ENCODE measurements at regions not wholly inside any gene's neighbourhood (a gene's known extent, or its start where the extent isn't known, plus 50 kb on each side); places are given as distances from the start of the nearest gene placed in this dataset.
"Not testable (repeated sequence)": the region's sequence is repeated elsewhere in the genome, so short reads cannot be mapped to it uniquely, and the experiment has no call there.

- no peak overlapping the region for H3K4me3 ChIP-seq
- H3K36me3 ChIP-seq (replicated peaks in 1 of 2): no peaks in the 10 kb centered on the region
- intact Hi-C loops (cut with DNase I): no loop called here
- no peak for TF ChIP-seq CTCF (IDR thresholded peaks at IDR 0.05)
- TF ChIP-seq POLR2A (IDR thresholded peaks at IDR 0.05): no peak
- H3K27me3 ChIP-seq: no peaks in the 10 kb centered on the region
- no peak overlapping the region for H3K27ac ChIP-seq
- no peaks in the 10 kb centered on the region for H3K4me1 ChIP-seq (replicated peaks in 1 of 2)
- 60 to 69% (median 67%) methylated on average over 2 of the region's 2 CpGs; no CpG with 5 or more reads in 1 of the 4 donors for WGBS, 4 donors
- H3K9me3 ChIP-seq (replicated peaks in 1 of 3): peaks cover 0 to 14% (median 7%) of the 10 kb centered on the region in 3 donors
- DNase-seq: no peak
These were observed 94.6 kb upstream of the PGR start for GRCh38 chr11:101224221-101224620.

GRCh38 chr11:101218091-101218490, 88.5 kb upstream of the PGR start:
- H3K4me1 ChIP-seq (replicated peaks in 1 of 2); H3K4me3 ChIP-seq; DNase-seq; H3K27ac ChIP-seq; H3K9me3 ChIP-seq (replicated peaks in 1 of 3); H3K27me3 ChIP-seq; intact Hi-C loops (cut with DNase I); H3K36me3 ChIP-seq (replicated peaks in 1 of 2): not testable (repeated sequence)
- 68 to 92% (median 74%) methylated on average over 2 of the region's 2 CpGs for WGBS, 4 donors

- H3K27ac ChIP-seq; H3K4me3 ChIP-seq; H3K9me3 ChIP-seq (replicated peaks in 1 of 3); H3K4me1 ChIP-seq (replicated peaks in 1 of 2); DNase-seq; H3K36me3 ChIP-seq (replicated peaks in 1 of 2); H3K27me3 ChIP-seq; intact Hi-C loops (cut with DNase I): not testable (repeated sequence)
- WGBS, 4 donors: 65 to 79% (median 68%) methylated on average over 1 of the region's 1 CpG
These were observed 86.5 kb upstream of the PGR start for GRCh38 chr11:101216091-101216490.

GRCh38 chr11:101215069-101215468, 85.5 kb upstream of the PGR start:
- H3K27ac ChIP-seq: no peak overlapping the region
- no peaks in the 10 kb centered on the region for H3K36me3 ChIP-seq (replicated peaks in 1 of 2)
- H3K9me3 ChIP-seq (replicated peaks in 1 of 3): no peaks in the 10 kb centered on the region
- no peak for DNase-seq
- no peaks in the 10 kb centered on the region for H3K27me3 ChIP-seq
- intact Hi-C loops (cut with DNase I): no loop called here
- no peaks in the 10 kb centered on the region for H3K4me1 ChIP-seq (replicated peaks in 1 of 2)
- TF ChIP-seq CTCF (IDR thresholded peaks at IDR 0.05): no peak
- TF ChIP-seq POLR2A (IDR thresholded peaks at IDR 0.05): no peak
- WGBS, 4 donors: 33 to 69% (median 37%) methylated on average over 1 of the region's 1 CpG
- H3K4me3 ChIP-seq: no peak overlapping the region

- no peak overlapping the region for H3K27ac ChIP-seq
- H3K4me3 ChIP-seq: no peak overlapping the region
- TF ChIP-seq POLR2A (IDR thresholded peaks at IDR 0.05) (no peak), CTCF (IDR thresholded peaks at IDR 0.05) (no peak)
- WGBS, 4 donors: 76 to 83% (median 81%) methylated on average over 3 of the region's 3 CpGs
- no peaks in the 10 kb centered on the region for H3K36me3 ChIP-seq (replicated peaks in 1 of 2)
- H3K4me1 ChIP-seq (replicated peaks in 1 of 2): no peaks in the 10 kb centered on the region
- intact Hi-C loops (cut with DNase I): no loop called here
- H3K9me3 ChIP-seq (replicated peaks in 1 of 3): no peaks in the 10 kb centered on the region
- no peaks in the 10 kb centered on the region for H3K27me3 ChIP-seq
- DNase-seq: no peak
These were observed 81.9 kb upstream of the PGR start for GRCh38 chr11:101211407-101211975.

Data from adrenal gland (tissue), 9 donors.